Hypothalamus (tissue), 51 donors: ENCODE measurements at regions not wholly inside any gene's neighbourhood (a gene's known extent, or its start where the extent isn't known, plus 50 kb on each side); places are given as distances from the start of the nearest gene placed in this dataset.
A peak's percentile ranks its signal among the peaks of the same experiment; 100 is the strongest.
"Not testable (repeated sequence)": the region's sequence is repeated elsewhere in the genome, so short reads cannot be mapped to it uniquely, and the experiment has no call there.

ENCODE experiments used
- DNase-seq, 51 donors: peaks; one replicate each; lab custom pipeline; 2025; lab: John Stamatoyannopoulos, UW

DNA sequence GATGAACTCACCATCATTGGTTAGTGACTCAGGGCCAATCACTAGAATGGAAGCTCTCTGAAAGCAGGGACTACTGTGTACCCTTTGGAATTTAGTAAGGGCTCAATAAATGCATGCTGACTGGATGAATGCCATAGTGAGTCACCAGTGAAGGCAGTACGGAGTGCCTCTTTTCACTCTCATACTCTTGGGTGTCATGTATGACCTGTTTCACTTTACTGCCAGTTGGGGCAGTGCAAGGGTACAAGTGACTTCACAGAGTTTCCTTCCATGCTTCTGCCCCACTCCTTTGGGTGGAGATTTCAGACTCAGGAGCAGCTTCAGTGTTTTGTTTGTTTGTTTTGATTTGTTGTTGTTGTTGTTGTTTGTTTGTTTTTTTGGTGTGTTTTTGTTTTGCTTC, 57.7 kb downstream of the SOX3 start:
- DNase-seq: no peak

DNA sequence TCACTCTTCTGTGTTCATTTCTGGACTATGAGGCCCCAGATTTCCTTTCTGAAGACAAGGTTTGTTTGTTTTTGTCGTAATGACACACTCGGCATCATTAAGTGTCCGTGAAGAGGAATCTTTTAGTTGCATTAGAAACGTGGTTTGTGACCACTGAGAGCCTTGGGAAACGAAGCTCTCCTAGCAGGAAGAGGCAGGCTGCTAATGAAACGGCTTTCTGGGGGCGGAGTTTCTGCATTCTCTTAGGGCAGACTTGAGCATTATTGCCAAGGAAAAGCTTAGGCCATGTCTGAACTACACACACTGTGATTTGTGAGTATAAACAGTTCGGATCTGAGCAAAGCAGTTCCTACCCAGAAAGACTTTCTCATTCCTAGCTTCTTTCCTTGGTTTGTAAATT, 64.0 kb downstream of the SOX3 start:
- DNase-seq: peak in 4 of 51 donors; percentile 0 to 1 (median 0)

DNA sequence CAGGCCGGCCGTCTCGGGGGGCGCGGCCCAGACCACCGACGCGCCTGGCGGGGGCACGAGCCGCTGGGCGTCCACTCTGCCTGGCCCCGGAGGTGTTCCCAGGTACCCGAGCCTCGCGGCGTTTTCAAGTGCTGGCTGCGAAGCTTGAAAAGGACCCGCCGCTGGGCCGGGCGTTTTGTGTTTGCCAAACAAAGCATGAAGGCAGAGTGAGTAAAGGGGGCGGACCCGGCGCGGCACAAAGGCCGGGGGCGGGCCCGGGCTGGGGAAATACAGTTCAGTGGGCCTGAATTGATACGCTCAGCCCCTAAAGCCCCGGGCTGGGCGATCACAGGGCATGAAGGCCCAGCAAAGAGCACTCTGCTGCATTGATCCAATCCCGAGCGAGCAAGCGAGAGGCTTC, 65.4 kb downstream of the SOX3 start:
- DNase-seq: peak in 13 of 51 donors; percentile 0 to 17 (median 1)

DNA sequence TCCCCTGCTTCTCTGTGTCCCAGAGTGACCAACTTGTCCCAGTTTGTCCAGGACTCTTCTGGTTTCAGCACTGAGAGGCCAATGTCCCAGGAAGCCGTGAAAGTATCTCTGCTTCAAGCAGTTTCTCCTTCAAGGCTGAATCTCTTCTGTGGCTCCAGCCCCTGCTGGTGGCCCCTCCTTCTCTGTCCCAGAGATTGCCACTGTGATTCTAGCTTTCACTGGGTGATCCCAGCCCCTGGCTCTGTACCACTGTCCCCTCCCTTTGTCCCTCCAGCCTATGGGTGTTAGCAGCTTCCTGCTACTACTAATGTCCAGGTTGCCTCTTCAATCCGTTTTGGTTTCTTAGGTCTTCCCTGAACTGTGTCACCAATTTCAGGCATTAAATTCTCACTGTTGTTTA, 70.5 kb downstream of the SOX3 start:
- DNase-seq: no peak

DNA sequence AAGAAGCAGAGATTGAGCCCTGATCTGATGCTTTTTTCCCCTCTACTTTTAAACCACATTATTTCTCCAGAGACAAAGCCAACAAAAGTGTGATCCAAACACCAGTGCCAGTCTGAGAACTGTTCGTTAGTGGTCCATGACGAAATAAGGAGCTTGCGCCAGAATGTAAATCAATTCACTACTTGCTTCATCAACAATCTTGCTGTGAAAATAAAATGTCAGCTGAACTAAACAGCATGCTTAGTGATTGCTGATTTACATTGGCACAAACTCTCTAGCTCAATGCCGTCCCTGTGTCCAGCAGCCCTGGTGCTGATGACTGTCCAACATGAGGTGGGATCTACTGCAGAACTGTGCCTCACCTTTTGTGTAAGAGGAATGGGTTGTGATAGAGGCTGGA, 71.3 kb downstream of the SOX3 start:
- DNase-seq: no peak

DNA sequence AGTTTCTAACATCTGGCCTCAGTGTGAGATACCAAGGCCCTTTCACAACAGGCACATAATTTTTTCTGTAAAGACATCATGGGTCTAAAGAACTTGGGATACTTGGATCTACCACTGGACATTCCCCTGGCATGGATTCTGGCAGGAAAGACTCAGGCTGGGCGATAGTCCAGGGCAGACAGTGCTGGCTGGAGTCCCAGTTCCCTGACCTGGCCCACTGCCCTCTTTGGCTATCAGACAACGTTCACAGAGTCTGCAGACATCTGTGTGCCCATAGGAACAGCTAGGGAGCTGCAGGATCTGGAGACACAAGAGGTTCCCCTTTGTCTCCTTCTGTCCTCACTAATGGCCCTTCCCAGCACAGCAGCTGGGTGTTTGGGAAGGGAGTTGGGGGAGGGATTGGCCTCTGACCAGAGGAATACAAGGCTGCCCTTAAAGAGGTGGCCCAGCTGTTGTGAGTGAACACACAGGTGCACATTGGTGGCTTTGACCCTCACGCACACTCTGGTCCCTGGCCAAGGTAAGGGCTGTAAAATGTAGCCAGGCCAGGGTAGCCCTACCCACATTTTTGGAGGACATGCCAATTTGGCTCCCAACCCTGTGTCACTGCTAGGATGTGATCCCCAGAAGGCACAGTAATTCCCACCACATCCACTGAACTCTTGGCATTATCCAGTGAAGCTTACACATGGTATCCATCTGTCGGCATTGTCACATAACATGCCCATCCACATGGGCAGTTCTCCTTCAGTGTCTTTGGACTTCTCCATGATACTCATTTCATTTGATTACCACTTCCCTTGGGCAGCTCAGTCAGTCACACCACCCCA, 72.3 kb downstream of the SOX3 start:
- DNase-seq: peak in 40 of 51 donors; percentile 0 to 61 (median 18)

DNA sequence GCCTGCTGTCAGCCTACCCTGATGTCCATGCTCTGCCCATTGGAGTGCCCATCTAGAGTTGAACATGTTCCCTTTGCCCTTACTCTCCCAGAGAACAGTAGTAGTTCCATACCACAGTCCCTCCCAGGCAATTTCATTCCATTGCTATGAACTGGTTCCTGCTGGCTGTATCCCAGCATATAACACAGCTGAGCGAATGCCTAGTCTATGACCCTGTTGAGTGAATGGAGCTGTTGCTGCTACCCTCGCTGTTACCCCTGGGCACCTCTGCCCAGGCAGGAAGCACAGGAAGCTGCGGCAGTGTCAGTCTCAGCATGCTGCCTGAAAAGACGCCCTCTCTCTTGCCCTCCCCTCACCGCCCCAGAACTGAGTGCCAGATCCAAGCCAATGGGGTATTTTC, 73.3 kb downstream of the SOX3 start:
- DNase-seq: no peak

DNA sequence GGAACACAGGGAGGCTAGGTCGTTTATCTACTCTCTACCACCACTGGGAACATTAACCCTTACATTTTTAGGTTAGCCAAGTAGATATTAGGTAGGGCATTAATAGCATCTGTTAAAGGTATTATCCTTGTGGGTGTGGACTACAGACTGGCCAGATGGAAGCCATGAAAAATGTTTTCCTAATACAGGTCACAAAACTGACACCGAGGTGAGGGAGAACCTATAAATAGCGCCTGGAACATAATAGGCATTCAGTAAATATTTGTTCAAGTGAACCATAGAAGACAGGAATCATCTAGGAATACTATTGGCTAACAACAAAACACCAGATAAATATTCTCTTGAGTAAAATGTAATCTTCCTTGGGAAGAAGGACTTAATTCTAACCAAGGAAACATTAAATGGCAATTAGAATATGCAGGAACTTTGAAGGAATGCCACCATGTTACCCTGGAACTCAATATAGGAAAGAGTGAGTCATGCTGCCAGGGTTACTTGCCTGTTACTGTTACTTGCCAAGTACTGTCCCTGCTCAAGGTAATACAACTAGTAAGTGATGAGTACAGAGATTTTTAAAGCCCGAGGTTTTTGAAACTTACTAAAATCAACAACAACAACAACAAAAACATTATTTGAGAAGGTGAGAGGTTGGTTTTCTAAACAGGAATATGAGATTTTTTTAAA, 79.0 kb downstream of the SOX3 start:
- DNase-seq: no peak

DNA sequence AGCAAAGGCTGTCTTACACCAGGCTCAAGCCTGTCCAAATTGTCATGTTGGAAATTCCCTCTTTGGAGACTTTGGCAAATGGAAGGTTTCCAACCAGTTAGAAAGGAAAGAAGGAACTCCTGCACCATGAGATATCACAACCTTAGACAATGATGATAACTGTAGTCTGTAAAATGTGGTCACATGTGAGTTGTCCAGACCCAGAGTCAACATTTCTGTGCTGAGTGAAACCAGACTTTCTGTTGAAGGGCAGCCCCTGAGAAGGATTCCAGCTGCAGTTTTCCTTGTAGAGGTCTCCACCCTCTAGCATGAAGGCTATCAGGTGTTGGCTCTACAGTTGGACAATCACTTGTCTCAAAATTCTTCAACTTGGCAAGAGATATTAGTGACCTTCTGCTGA, 82.4 kb downstream of the SOX3 start:
- no peak for DNase-seq

DNA sequence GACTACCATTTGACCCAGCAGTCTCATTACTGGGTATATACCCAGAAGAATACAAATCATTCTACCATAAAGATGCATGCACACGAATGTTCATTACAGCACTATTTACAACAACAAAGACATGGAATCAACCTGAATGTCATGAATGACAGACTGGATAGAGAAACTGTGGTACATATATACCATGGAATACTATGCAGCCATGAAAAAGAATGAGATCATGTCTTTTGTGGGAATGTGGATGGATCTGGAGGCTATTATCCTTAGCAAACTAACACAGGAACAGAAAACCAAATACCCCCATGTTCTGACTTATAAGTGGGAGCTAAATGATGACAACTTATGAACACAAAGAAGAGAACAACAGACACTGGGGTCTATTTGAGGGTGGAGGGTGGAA, 102.7 kb downstream of the SOX3 start:
- not testable (repeated sequence) for DNase-seq

DNA sequence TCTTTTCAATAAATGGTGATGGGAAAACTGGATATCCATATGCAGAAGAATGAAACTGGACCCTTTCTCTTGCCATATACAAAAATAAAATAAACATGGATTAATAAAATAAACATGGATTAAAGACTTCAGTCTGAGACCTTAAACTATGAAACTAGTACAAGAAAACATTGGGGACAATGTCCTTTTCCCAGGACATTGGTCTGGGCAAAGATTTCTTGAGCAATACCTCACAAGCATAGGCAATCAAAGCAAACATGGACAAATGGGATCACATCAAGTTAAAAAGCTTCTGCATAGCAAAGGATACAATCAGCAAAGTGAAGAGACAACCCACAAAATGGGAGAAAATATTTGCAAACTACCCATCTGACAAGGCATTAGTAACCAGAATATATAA, 108.5 kb downstream of the SOX3 start:
- DNase-seq: not testable (repeated sequence)

DNA sequence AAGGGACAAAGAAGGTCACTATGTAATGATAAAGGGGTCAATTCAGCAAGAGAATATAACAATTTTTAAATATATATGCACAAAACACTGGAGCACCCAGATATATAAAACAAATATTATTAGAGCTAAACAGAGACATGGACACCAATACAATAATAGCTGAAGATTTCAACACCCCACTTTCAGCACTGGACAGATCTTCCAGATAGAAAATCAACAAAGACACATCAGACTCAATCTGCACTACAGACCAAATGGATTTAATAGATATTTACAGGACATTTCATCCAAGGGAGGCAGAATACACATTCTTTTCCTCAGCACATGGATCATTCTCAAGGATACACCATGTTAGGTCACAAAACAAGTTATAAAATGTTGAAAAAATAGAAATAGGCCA, 111.4 kb downstream of the SOX3 start:
- DNase-seq: no peak

DNA sequence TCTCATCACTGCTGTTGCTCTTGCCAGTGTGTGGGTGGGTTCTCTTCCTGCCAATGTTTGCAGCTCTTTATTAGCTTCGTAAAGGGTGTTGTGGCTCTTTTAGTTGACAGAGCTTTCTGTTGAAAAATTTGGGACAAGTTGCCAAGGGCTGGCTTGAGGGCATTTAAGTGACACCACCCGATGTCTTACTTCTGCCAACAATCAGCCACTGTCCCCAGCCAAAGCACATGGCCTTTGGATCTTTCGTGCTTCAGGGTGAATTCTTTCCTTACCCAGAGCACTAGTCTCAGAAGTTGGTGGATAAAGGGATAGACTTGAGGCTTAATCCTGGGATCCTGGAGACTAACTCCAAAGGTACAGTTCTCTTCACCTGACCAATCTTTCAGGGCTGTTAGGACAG, 113.6 kb downstream of the SOX3 start:
- peak in 9 of 51 donors; percentile 0 to 12 (median 0) for DNase-seq

DNA sequence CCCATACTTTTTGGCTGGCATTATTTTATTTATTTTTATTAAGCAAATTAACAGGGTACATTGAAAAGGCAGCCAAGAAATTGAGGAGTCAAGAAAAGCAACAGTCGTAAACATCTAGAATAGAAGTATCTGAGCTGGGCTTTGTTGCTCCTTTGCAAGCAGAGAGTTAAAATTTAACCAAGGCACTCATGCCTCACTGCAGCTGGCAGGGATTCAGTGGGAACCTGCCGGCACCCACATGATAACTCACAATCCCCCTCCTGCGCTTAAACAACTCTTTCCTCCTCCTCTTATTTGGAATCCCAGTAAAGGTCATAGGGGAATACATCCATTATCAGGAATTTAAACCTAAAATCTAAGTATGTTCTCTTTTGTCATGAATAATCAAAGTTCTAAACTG, 115.5 kb downstream of the SOX3 start:
- no peak for DNase-seq

DNA sequence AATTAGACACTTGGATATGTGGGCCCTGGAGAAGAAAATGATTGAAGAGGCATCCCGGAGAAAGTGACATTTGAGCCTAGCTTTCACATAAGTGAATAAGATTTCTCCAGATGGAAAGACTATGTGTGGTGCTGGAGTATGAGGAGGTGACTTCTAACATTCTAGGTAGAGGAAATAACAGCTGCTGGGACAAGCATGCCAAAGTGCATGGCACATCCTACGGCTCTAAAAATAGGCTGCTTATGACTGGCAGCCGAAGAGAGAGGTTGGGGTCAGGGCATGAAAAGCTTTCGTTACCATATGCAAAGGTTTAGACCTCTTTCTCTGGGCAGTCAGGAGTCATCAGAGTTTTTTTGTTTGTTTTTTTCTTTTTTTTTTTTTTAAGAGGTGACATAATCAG, 142.0 kb downstream of the SOX3 start:
- no peak for DNase-seq

DNA sequence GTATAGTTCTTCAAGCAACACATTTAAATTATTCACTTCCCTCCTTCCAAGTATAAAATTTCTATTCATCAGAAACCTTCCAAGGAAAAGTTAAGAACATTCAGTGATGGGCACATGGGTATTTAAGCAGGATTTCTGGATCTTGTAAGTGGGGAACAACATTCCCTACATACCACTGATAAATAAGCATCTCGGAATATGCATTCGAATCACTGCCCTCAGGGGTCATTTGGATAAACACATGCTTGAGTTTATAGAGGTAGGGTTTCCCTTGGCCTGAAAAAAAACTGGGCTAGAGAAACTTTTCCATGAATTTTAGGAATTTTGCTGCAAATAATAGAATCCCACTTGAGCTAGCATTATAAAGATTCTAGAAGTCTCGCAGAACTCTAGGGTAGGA, 143.9 kb downstream of the SOX3 start:
- no peak for DNase-seq

DNA sequence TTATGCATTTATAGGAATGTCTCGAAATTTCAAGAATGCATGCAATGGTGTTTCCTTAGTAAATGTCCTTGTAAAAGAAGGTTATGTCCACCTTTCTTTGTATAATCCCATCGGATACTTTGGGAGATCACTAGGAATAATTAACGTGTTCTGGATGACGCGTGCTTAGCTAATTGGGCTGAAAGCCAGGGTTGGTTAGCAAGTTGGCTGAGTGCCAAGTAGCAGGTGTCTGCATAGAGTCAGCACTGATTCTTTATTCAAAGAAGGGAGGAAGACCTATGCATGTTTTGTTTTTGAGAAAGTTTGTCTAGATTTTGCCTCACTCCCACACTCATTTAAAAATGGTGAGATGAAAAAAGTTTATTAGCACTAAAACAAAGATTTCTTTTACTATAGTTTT, 144.6 kb downstream of the SOX3 start:
- peak in 1 of 51 donors; percentile 0 for DNase-seq

DNA sequence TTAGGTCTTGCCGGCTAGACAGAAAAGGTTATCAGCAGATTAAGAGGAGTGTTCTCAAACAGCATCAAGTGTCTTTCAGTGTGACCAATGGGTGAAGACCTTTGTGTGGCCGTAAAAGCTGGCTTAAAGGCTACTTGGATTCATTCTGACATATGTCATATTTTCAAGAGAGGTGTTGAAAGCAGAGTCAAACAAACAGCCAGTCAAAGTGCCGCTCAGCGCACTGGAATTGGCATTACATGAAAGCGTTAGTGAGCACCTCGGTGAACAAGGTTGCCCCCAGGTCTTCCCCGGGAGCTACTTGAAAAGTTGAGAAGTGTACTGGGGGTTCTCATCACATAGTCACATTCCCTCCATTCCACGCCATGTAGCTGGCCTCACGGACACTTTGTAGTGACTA, 148.9 kb downstream of the SOX3 start:
- DNase-seq: no peak

DNA sequence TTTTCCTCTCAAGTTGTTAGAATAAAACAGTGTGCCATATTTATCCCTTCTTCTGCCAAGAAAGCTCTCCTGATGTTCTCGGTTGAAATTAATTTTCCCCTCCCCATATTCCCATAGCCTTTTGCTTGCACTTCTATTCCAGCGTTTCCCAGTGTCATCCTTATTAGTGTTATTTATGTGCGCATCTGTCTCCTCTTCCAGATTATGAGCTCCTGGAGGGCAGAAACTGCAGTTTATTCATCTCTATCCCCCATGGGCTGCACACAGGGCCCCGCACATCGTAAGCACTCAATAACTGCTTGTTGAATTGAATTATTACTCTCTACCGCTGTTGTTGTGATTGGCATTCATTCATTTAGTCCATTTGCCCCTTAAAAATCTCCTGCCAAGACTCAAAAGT, 149.4 kb downstream of the SOX3 start:
- no peak for DNase-seq

DNA sequence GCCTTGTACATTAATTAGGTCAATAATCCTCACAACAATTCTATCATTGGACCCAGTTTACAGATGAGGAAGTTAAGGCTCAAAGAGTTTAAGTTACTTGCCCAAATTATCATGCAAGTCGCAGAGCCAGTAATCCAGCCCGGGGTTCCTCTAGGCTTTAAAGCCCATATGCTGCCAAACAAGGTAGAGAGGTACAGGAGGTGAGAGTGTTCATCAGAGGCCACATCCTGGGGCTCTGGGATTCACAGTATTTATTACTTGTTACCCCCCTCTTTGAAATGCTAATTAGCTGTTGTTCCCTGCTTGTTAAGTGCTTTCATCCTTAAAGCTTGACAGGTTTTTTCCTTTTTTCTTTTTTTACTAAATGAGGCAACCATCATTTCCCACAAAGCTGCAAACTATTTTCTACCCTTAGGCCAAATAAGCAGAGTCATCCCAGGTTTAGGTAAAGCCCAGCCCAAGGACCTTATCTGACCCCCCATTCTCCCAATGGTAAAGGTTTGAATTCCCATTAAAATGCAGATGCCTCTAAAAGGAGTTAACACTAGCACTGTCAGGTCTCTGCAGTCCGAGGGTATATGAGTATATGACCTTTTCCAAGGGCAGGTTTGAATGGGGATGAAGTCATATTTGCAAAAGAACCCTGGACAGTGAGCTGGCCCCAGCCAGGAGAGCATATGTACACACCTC, 150.3 kb downstream of the SOX3 start:
- no peak for DNase-seq

DNA sequence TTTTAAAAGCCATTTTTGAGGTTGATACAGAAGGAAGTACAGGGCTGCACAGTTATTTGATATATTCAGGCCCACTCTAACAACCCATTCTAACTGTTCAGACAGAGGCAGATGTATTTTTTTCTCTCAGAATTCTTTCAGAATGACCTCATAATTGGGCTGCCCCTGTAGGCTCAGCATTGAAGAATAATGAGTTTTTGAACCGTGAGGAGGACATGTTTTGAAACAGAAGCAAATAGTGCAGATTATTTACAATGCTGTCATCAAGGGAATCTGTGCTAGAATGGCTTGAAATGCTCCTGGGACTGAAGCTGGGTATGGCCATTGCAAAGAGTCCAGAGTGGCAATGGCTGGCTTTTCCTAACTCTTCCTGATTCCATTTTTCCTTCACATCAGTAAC, 158.1 kb downstream of the SOX3 start:
- DNase-seq: no peak
